ENCODE measurements at regions not wholly inside any gene's neighbourhood (a gene's known extent, or its start where the extent isn't known, plus 50 kb on each side); places are given as distances from the start of the nearest gene placed in this dataset.

DNA sequence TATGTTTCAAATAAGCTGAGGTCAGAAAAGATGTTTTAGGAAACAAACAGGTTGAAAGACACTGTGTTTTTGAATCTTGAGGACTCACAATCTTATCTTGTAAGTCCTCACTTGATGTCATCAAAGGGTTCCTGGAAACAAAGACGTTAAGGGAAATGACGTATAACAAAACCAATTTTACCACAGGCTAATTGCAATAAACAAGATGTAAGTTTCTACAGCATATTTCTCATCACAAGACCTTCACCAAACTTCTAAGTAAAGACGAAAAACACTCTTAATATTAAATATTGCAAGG lies 433.5 kb upstream of the FAT3 start:
- Mint-ChIP-seq H3K4me1 (peaks cover 32% of the 10 kb centered on the region), H3K4me3 (no peak overlapping the region), H3K27me3 (ENCODE audit: low read depth) (no peaks in the 10 kb centered on the region), H3K9me3 (peaks cover 4% of the 10 kb centered on the region), H3K36me3 (no peaks in the 10 kb centered on the region), H3K27ac (peak overlapping the region; percentile 52)
- DNase-seq (ENCODE audit: low spot score in 2 of 2, unreplicated experiment in 2 of 2): no peak
- TF ChIP-seq, protein P1, sequence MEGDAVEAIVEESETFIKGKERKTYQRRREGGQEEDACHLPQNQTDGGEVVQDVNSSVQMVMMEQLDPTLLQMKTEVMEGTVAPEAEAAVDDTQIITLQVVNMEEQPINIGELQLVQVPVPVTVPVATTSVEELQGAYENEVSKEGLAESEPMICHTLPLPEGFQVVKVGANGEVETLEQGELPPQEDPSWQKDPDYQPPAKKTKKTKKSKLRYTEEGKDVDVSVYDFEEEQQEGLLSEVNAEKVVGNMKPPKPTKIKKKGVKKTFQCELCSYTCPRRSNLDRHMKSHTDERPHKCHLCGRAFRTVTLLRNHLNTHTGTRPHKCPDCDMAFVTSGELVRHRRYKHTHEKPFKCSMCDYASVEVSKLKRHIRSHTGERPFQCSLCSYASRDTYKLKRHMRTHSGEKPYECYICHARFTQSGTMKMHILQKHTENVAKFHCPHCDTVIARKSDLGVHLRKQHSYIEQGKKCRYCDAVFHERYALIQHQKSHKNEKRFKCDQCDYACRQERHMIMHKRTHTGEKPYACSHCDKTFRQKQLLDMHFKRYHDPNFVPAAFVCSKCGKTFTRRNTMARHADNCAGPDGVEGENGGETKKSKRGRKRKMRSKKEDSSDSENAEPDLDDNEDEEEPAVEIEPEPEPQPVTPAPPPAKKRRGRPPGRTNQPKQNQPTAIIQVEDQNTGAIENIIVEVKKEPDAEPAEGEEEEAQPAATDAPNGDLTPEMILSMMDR (IDR thresholded peaks at IDR 0.05; ENCODE audit: unreplicated experiment): no peak

DNA sequence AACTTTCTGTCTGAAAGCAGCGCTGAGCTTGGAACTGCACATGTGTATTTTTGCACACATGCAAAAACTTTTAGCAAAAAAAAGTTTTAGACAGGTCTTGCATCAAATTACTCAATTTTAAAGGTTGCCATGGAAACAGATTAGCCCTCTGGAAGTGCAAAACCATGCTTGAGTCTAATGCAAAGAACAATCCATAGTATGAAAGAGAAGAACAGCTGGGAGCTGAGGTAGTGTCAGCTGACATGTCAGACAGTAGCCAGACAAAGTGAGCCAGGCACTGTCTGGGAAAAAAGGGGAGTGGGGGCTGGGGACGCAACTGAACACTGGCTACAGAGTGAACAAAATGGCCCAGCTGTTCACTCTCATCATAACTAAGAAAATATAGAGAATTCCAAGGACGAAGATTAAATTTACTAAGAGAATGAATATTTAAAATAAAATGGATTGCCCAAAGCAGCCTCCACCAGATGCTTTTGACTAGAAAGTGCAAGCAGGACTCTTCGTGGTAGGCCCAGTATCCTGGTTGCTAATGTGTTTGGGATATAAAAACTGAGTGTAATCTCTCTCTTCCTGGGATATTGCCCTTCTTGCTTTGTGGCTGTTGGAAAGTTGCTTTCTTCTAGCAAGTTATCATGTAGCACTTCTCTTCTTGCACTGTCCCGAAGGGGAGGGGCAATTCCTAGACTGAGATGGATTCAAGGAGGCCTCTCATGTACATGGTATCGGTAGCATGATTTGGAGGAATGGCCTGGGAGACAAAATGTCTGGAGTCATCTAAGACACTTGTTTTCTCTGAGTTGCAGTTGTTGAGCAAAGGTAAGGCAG lies 434.1 kb upstream of the FAT3 start:
- Mint-ChIP-seq H3K4me1 (peaks cover 31% of the 10 kb centered on the region), H3K9me3 (peaks cover 5% of the 10 kb centered on the region), H3K36me3 (no peaks in the 10 kb centered on the region), H3K27me3 (ENCODE audit: low read depth) (no peaks in the 10 kb centered on the region), H3K4me3 (no peak overlapping the region), H3K27ac (peak overlapping the region; percentile 76)
- DNase-seq (ENCODE audit: low spot score in 2 of 2, unreplicated experiment in 2 of 2): no peak
- TF ChIP-seq, protein P1 (IDR thresholded peaks at IDR 0.05; ENCODE audit: unreplicated experiment): no peak

DNA sequence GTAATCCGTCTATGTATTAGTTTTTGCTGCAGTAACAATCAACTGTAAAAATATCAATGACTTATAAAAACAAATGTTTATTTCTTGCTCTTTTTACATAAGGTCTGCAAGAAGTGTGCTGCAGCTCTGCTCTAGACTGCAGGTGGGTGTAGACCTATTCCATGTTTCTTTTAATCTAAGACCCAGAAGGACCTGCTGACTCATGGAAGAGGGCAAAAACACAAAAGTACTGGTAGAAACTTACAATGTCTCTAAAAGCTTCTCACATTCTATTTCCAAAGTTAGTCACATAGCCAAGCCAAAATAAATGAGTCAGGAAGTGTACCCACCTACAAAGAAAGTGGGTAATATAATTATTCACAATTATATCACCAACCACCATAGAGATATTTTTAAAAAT lies 435.9 kb upstream of the FAT3 start:
- Mint-ChIP-seq H3K4me3 (no peak overlapping the region), H3K27me3 (ENCODE audit: low read depth) (no peaks in the 10 kb centered on the region), H3K4me1 (peaks cover 22% of the 10 kb centered on the region), H3K9me3 (peaks cover 11% of the 10 kb centered on the region), H3K27ac (no peak overlapping the region), H3K36me3 (peaks cover 4% of the 10 kb centered on the region)
- DNase-seq (ENCODE audit: low spot score in 2 of 2, unreplicated experiment in 2 of 2): no peak
- TF ChIP-seq, protein P1 (IDR thresholded peaks at IDR 0.05; ENCODE audit: unreplicated experiment): no peak

DNA sequence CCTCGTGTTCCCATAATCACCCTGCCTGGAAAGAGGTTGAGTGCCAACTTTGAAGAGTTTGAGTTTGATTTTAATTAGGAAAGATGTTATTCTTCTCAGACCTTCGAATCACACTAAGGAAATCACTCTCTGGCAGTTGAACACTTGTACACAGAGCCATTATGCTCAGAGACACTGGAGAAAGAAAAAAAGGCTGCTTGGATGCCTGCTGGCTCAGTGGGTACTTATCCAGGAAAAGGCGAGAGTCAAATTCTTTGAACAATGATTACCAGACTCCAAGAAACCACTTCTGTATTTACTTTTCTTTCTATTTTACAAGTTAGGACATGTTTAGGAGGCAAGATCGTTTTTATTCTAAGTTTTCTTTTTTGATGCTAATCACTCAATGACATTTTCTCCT lies 438.5 kb upstream of the FAT3 start:
- Mint-ChIP-seq H3K36me3 (peaks cover 14% of the 10 kb centered on the region), H3K9me3 (peaks cover 27% of the 10 kb centered on the region), H3K4me1 (peaks cover 11% of the 10 kb centered on the region), H3K4me3 (no peak overlapping the region), H3K27me3 (ENCODE audit: low read depth) (no peaks in the 10 kb centered on the region), H3K27ac (no peak overlapping the region)
- DNase-seq (ENCODE audit: low spot score in 2 of 2, unreplicated experiment in 2 of 2): no peak
- TF ChIP-seq, protein P1 (IDR thresholded peaks at IDR 0.05; ENCODE audit: unreplicated experiment): no peak

DNA sequence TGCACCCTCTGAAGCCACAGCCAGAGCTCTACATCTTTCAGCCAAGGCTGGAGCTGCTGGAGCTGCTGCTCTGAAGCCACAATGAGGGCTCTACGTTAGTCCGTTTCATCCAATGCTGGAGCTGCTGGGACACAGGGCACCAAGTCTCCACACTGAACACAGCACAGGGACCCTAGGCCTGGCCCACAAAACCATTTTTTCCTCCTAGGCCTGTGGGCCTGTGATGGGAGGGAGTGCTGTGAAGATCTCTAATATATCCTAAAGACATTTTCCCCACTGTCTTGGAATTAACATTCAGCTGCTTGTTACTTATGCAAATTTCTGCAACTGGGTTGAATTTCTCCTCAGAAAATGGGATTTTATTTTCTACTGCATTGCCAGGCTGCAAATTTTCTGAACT lies 441.4 kb upstream of the FAT3 start:
- Mint-ChIP-seq H3K27me3 (ENCODE audit: low read depth) (no peaks in the 10 kb centered on the region), H3K9me3 (peaks cover 27% of the 10 kb centered on the region), H3K36me3 (peaks cover 14% of the 10 kb centered on the region), H3K27ac (no peak overlapping the region), H3K4me1 (peaks cover 3% of the 10 kb centered on the region), H3K4me3 (no peak overlapping the region)
- TF ChIP-seq, protein P1 (IDR thresholded peaks at IDR 0.05; ENCODE audit: unreplicated experiment): no peak
- DNase-seq (ENCODE audit: low spot score in 2 of 2, unreplicated experiment in 2 of 2): no peak

Measured in mesothelial cell of epicardium (in vitro differentiated cells).